Mesendoderm (in vitro differentiated cells): ENCODE measurements at regions not wholly inside any gene's neighbourhood (a gene's known extent, or its start where the extent isn't known, plus 50 kb on each side); places are given as distances from the start of the nearest gene placed in this dataset.
"Not testable (repeated sequence)": the region's sequence is repeated elsewhere in the genome, so short reads cannot be mapped to it uniquely, and the experiment has no call there.

Experiments used
- DNase-seq: peaks from one replicate; pipeline ENCODE4 v3.0.0; 2013
- H2AK5ac ChIP-seq: 2 replicates; pipeline ENCODE4 v1.6.1; 2013; ENCODE audit warnings: low read length, inconsistent platforms
- H2BK120ac ChIP-seq: 2 replicates; pipeline ENCODE4 v1.6.1; 2013; ENCODE audit warnings: low read depth, mild to moderate bottlenecking, low read length, moderate library complexity, mixed read lengths
- H2BK15ac ChIP-seq: replicated peaks from 2 replicates; pipeline ENCODE4 v1.6.1; 2013; ENCODE audit warnings: low read depth, mild to moderate bottlenecking, moderate library complexity
- H2BK5ac ChIP-seq: 2 replicates; pipeline ENCODE4 v1.6.1; 2013; ENCODE audit warnings: low read length, inconsistent platforms
- H3K18ac ChIP-seq: 2 replicates; pipeline ENCODE4 v1.6.1; 2013; ENCODE audit warnings: mild to moderate bottlenecking, low read length, mixed read lengths
- H3K23ac ChIP-seq: one replicate; pipeline ENCODE4 v1.6.1; 2013; ENCODE audit warnings: low read length
- H3K27ac ChIP-seq: 2 replicates; pipeline ENCODE4 v1.5.1; 2013; ENCODE audit warnings: low read depth, mild to moderate bottlenecking, inconsistent platforms, low read length, moderate library complexity
- H3K27me3 ChIP-seq: 2 replicates; pipeline ENCODE4 v1.6.1; 2013; ENCODE audit warnings: low read length, control low read depth, mild to moderate bottlenecking, inconsistent platforms; ENCODE audit not compliant: insufficient read depth, poor library complexity
- H3K36me3 ChIP-seq: 2 replicates; pipeline ENCODE4 v1.6.1; 2013; ENCODE audit warnings: low read length, inconsistent platforms; ENCODE audit not compliant: control insufficient read depth, insufficient read depth
- H3K4ac ChIP-seq: one replicate; pipeline ENCODE4 v1.6.1; 2013; ENCODE audit warnings: low read depth, mild to moderate bottlenecking, low read length, moderate library complexity
- H3K4me1 ChIP-seq: 2 replicates; pipeline ENCODE4 v1.6.1; 2013; ENCODE audit warnings: low read depth, low read length, inconsistent platforms; ENCODE audit not compliant: control insufficient read depth
- H3K4me2 ChIP-seq: 2 replicates; pipeline ENCODE4 v1.6.1; 2013; ENCODE audit warnings: low read length
- H3K4me3 ChIP-seq: 2 replicates; pipeline ENCODE4 v1.5.1; 2013; ENCODE audit warnings: mild to moderate bottlenecking, low read length
- H3K56ac ChIP-seq: one replicate; pipeline ENCODE4 v1.6.1; 2013; ENCODE audit warnings: low read length
- H3K79me1 ChIP-seq: 2 replicates; pipeline ENCODE4 v1.6.1; 2013; ENCODE audit warnings: low read length, inconsistent platforms
- H3K79me2 ChIP-seq: 2 replicates; pipeline ENCODE4 v1.6.1; 2013; ENCODE audit warnings: mild to moderate bottlenecking, low read length; ENCODE audit not compliant: control insufficient read depth, insufficient read depth
- H3K9ac ChIP-seq: 2 replicates; pipeline ENCODE4 v1.6.1; 2013; ENCODE audit warnings: low read length, inconsistent platforms
- H4K5ac ChIP-seq: one replicate; pipeline ENCODE4 v1.6.1; 2013; ENCODE audit warnings: low read length
- H4K8ac ChIP-seq: one replicate; pipeline ENCODE4 v1.6.1; 2013; ENCODE audit warnings: low read depth, mild to moderate bottlenecking, control low read depth, low read length, moderate library complexity
- WGBS: extraction: QIAGEN DNeasy Blood & Tissue Kit; methylation state at CpG from one replicate; pipeline ENCODE4 v1.1.7; 2013; ENCODE audit warnings: low lambda C conversion rate, missing lambda C conversion rate; ENCODE audit not compliant: insufficient coverage; ENCODE audit errors: extremely low coverage; 5-methylcytosine and 5-hydroxymethylcytosine counted together

DNA sequence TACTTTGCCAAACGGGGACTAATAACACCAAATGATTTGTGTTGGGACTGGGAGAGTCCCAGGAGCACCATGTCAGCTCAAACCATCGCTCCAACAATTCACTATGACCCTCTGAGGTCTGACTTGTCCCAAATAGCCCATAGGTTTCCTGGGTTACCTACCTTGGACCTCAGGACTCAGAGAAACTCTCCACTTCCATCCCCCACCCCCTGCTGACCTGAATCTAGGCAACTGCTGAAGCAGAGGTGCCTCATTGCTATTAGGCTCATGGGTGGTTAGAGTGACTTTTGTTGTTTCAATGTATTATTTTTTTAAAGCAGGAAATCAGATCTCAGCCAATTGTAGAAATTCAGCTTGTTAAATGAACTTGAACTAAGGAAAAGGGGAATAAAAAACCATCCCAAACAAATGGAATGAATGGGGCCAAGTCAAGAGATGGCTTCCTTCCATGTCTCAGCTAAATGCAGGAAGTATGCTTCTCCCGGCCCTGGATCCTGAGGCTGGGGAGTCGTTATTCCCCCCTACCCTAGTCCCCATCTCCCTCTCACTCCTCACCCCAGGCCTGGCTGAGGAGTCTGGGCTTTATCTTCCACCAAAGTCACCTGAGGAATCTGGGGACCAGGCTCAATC lies 80.9 kb upstream of the SLC24A4 start:
- H3K9ac ChIP-seq, result no peak overlapping the region
- no peak overlapping the region for H3K4me3 ChIP-seq
- no peaks in the 10 kb centered on the region for H3K79me2 ChIP-seq
- H3K56ac ChIP-seq, result no peak overlapping the region
- H3K4ac ChIP-seq, result no peak overlapping the region
- H4K5ac ChIP-seq, result no peak overlapping the region
- no peaks in the 10 kb centered on the region for H3K27me3 ChIP-seq
- no CpG with 5 or more reads among the region's 4 CpGs for WGBS
- no peak overlapping the region for H2BK120ac ChIP-seq
- no peak overlapping the region for H3K27ac ChIP-seq
- H2BK5ac ChIP-seq, result no peak overlapping the region
- no peaks in the 10 kb centered on the region for H3K36me3 ChIP-seq
- no peak overlapping the region for H3K23ac ChIP-seq
- H4K8ac ChIP-seq, result no peak overlapping the region
- DNase-seq, result no peak
- H3K79me1 ChIP-seq, result no peaks in the 10 kb centered on the region
- no peak overlapping the region for H2BK15ac ChIP-seq
- no peak overlapping the region for H3K4me2 ChIP-seq
- H3K4me1 ChIP-seq, result no peaks in the 10 kb centered on the region
- no peak overlapping the region for H3K18ac ChIP-seq
- H2AK5ac ChIP-seq, result no peak overlapping the region

DNA sequence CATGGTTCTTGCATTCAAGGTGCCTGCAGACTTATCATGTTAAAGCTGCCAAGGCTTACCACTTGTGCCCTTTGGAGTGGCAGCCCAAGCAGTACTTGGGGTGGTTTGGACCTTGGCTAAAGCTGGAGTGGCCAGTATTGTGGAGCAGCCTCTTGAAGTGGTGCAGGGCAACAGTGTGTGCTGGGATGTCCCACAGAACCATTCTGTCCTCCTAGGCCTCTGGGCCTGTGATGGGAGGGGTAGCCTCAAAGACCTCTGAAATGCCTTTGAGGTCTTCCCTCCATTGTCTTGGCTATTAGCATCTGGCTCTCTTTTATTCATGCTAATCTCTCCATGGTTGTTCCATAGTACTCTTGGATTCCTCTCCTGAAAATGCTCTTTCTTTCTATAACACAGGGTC lies 78.2 kb upstream of the SLC24A4 start:
- H3K4me3 ChIP-seq, result no peak overlapping the region
- no peaks in the 10 kb centered on the region for H3K27me3 ChIP-seq
- no peak overlapping the region for H3K9ac ChIP-seq
- no peak overlapping the region for H2AK5ac ChIP-seq
- no peak overlapping the region for H4K5ac ChIP-seq
- H4K8ac ChIP-seq, result no peak overlapping the region
- no peaks in the 10 kb centered on the region for H3K4me1 ChIP-seq
- peak; percentile 16 for DNase-seq
- no peak overlapping the region for H2BK120ac ChIP-seq
- H3K23ac ChIP-seq, result no peak overlapping the region
- H3K56ac ChIP-seq, result no peak overlapping the region
- H2BK5ac ChIP-seq, result no peak overlapping the region
- no peak overlapping the region for H2BK15ac ChIP-seq
- no peak overlapping the region for H3K4ac ChIP-seq
- H3K27ac ChIP-seq, result no peak overlapping the region
- no peak overlapping the region for H3K4me2 ChIP-seq
- no peaks in the 10 kb centered on the region for H3K79me2 ChIP-seq
- no peaks in the 10 kb centered on the region for H3K79me1 ChIP-seq
- H3K36me3 ChIP-seq, result no peaks in the 10 kb centered on the region
- no peak overlapping the region for H3K18ac ChIP-seq

DNA sequence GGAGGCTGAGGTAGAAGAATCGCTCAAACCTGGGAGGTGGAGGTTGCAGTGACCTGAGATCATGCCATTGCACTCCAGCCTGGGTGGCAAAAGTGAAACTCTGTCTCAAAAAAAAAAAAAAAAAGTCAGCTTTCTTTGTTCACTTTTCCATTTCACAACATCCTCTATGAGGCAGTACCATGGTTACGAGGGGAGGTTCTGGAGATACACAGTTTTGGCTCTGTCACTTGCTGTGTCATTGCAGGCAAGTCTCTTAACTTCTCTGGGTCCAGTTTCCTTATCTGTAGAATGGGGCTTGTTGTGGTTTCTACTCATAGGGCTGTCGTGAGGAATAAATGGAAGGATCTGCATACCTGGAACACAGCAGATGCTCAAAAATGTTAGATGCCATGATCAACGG lies 75.6 kb upstream of the SLC24A4 start:
- no peak overlapping the region for H3K56ac ChIP-seq
- no peak overlapping the region for H2BK15ac ChIP-seq
- no peaks in the 10 kb centered on the region for H3K36me3 ChIP-seq
- no peaks in the 10 kb centered on the region for H3K79me1 ChIP-seq
- no peak overlapping the region for H3K4ac ChIP-seq
- H2BK5ac ChIP-seq, result no peak overlapping the region
- DNase-seq, result no peak
- no CpG with 5 or more reads among the region's 4 CpGs for WGBS
- no peak overlapping the region for H4K8ac ChIP-seq
- no peak overlapping the region for H3K4me2 ChIP-seq
- H3K27ac ChIP-seq, result no peak overlapping the region
- no peak overlapping the region for H3K9ac ChIP-seq
- H2AK5ac ChIP-seq, result no peak overlapping the region
- H3K4me1 ChIP-seq, result no peaks in the 10 kb centered on the region
- no peak overlapping the region for H3K18ac ChIP-seq
- no peak overlapping the region for H3K23ac ChIP-seq
- no peaks in the 10 kb centered on the region for H3K79me2 ChIP-seq
- no peak overlapping the region for H3K4me3 ChIP-seq
- no peaks in the 10 kb centered on the region for H3K27me3 ChIP-seq
- H2BK120ac ChIP-seq, result no peak overlapping the region
- H4K5ac ChIP-seq, result no peak overlapping the region

DNA sequence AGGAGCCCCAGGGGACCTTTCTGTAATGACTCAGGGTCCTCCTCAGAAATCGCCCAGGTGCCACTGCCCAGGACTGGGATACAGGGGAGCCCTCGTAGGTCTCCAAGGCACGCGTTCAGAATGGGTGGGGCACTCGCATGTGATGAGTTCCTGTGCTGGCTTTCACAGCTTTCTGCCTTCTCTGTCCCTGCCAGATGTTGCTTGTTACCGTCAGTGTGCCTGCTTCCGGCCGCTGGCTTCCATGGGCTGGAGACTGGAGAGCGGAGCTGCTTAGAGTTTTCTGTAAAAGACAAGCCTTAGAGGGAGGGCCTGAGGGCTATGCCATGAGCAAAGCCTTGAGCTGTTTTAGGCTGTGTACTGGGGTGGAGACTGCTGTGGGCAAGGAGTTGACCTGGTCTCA lies 75.0 kb upstream of the SLC24A4 start:
- Histone ChIP-seq H3K9ac (no peak overlapping the region), H3K4ac (no peak overlapping the region), H3K79me2 (no peaks in the 10 kb centered on the region), H3K79me1 (no peaks in the 10 kb centered on the region), H3K27ac (no peak overlapping the region), H2BK120ac (no peak overlapping the region), H3K56ac (no peak overlapping the region), H3K4me2 (no peak overlapping the region), H3K4me1 (no peaks in the 10 kb centered on the region), H4K5ac (no peak overlapping the region), H2BK5ac (no peak overlapping the region), H3K18ac (no peak overlapping the region), H3K4me3 (no peak overlapping the region), H2AK5ac (no peak overlapping the region), H3K23ac (no peak overlapping the region), H3K36me3 (no peaks in the 10 kb centered on the region), H2BK15ac (no peak overlapping the region), H4K8ac (no peak overlapping the region), H3K27me3 (no peaks in the 10 kb centered on the region)
- DNase-seq, result no peak
- no CpG with 5 or more reads among the region's 9 CpGs for WGBS

DNA sequence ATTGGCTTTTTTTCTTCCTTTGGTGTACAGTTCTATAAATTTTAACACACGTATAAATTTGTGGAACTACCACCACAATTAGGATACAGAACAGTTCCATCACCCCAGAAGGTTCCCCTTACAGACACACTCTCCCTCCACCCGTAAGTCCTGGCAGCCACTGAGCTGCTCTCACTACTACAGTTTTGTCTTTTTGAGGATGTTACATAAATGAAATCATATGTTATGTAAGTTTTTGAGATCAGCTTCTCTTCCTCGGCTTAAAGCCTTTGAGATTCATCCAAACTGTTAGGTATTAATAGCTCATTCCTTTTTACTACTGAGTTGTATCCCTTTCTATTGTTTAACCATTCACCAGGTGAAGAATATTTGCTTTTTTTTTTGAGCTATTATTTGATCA lies 74.3 kb upstream of the SLC24A4 start:
- Histone ChIP-seq H3K27ac (no peak overlapping the region), H3K4me2 (no peak overlapping the region), H3K4me1 (no peaks in the 10 kb centered on the region), H3K23ac (no peak overlapping the region), H3K9ac (no peak overlapping the region), H3K79me1 (no peaks in the 10 kb centered on the region), H2AK5ac (no peak overlapping the region), H3K27me3 (no peaks in the 10 kb centered on the region), H3K18ac (no peak overlapping the region), H2BK5ac (no peak overlapping the region), H2BK15ac (no peak overlapping the region), H2BK120ac (no peak overlapping the region), H3K79me2 (no peaks in the 10 kb centered on the region), H3K36me3 (no peaks in the 10 kb centered on the region), H3K4ac (no peak overlapping the region), H3K4me3 (no peak overlapping the region), H4K5ac (no peak overlapping the region), H4K8ac (no peak overlapping the region), H3K56ac (no peak overlapping the region)
- no CpG with 5 or more reads among the region's 3 CpGs for WGBS
- DNase-seq, result no peak

DNA sequence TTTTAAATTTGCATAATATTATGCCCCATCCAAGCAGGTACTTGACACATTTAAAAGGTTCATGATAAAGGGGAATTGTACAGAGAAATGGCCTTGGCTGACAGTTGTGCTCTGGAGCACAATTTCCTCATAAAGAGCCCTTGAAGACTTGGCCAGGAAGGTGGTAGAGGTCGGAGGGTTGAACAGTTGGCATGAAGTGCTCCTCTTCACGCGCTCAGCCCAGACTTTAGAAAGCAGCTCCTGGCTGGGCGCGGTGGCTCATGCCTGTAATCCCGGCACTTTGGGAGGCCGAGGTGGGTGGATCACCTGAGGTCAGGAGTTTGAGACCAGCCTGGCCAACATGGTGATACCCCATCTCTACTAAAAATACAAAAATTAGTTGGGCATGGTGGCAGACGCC lies 72.6 kb upstream of the SLC24A4 start:
- not testable (repeated sequence) for H3K9ac ChIP-seq, H3K4me3 ChIP-seq, H3K79me2 ChIP-seq, H3K18ac ChIP-seq, H3K27ac ChIP-seq, H3K4me1 ChIP-seq, H3K4me2 ChIP-seq, H2BK5ac ChIP-seq, H2BK120ac ChIP-seq, H3K27me3 ChIP-seq, H3K79me1 ChIP-seq, H3K23ac ChIP-seq, H2AK5ac ChIP-seq, H4K8ac ChIP-seq, H4K5ac ChIP-seq, H2BK15ac ChIP-seq, H3K56ac ChIP-seq, H3K36me3 ChIP-seq, H3K4ac ChIP-seq, DNase-seq
- no CpG with 5 or more reads among the region's 8 CpGs for WGBS
